AML-193 (cell line): ENCODE measurements at regions not wholly inside any gene's neighbourhood (a gene's known extent, or its start where the extent isn't known, plus 50 kb on each side); places are given as distances from the start of the nearest gene placed in this dataset.
"Not testable (repeated sequence)": the region's sequence is repeated elsewhere in the genome, so short reads cannot be mapped to it uniquely, and the experiment has no call there.

Experiments used
- DNase-seq, 2 experiments: peaks; one replicate each; lab custom pipeline; 2025; lab: John Stamatoyannopoulos, UW

- DNase-seq, result no peak
Measured at GRCh38 chr4:84126061-84126787, 372.9 kb downstream of the NKX6-1 start.

- no peak for DNase-seq
Measured at GRCh38 chr4:84110040-84110439, 389.1 kb downstream of the NKX6-1 start.

- not testable (repeated sequence) for DNase-seq
Measured at GRCh38 chr4:84101653-84102625, 397.2 kb downstream of the NKX6-1 start.

GRCh38 chr4:84100071-84100470, 399.0 kb downstream of the NKX6-1 start:
- DNase-seq, result no peak

- DNase-seq, result no peak
Measured at GRCh38 chr4:84099599-84099998, 399.5 kb downstream of the NKX6-1 start.

- no peak for DNase-seq
Measured at GRCh38 chr4:84091266-84091665, 407.8 kb downstream of the NKX6-1 start.

- DNase-seq, result no peak
Measured at GRCh38 chr4:84089652-84090437, 409.2 kb downstream of the NKX6-1 start.

GRCh38 chr4:84085986-84086385, 413.1 kb downstream of the NKX6-1 start:
- no peak for DNase-seq

GRCh38 chr4:84070289-84070688, 428.8 kb downstream of the NKX6-1 start:
- no peak for DNase-seq

- DNase-seq, result no peak
Measured at GRCh38 chr4:84063619-84064018, 435.5 kb downstream of the NKX6-1 start.

- DNase-seq, result no peak
Measured at GRCh38 chr4:84058201-84058600, 440.9 kb downstream of the NKX6-1 start.

- no peak for DNase-seq
Measured at GRCh38 chr4:84051639-84052038, 447.5 kb downstream of the NKX6-1 start.

- no peak for DNase-seq
Measured at GRCh38 chr4:84051089-84051488, 448.0 kb downstream of the NKX6-1 start.

GRCh38 chr4:84050015-84050414, 449.1 kb downstream of the NKX6-1 start:
- DNase-seq, result no peak

- no peak for DNase-seq
Measured at GRCh38 chr4:84046551-84046950, 452.5 kb downstream of the NKX6-1 start.

- no peak for DNase-seq
Measured at GRCh38 chr4:84041426-84041825, 457.7 kb downstream of the NKX6-1 start.

GRCh38 chr4:84035568-84035967, 463.5 kb downstream of the NKX6-1 start:
- no peak for DNase-seq

GRCh38 chr4:84032372-84032771, 466.7 kb downstream of the NKX6-1 start:
- no peak for DNase-seq

- no peak for DNase-seq
Measured at GRCh38 chr4:84031401-84031800, 467.7 kb downstream of the NKX6-1 start.

- no peak for DNase-seq
Measured at GRCh38 chr4:84028340-84028739, 470.8 kb downstream of the NKX6-1 start.

GRCh38 chr4:84024405-84024804, 474.7 kb downstream of the NKX6-1 start:
- no peak for DNase-seq

GRCh38 chr4:84022564-84022963, 476.5 kb downstream of the NKX6-1 start:
- DNase-seq, result no peak
